ENCODE measurements at regions not wholly inside any gene's neighbourhood (a gene's known extent, or its start where the extent isn't known, plus 50 kb on each side); places are given as distances from the start of the nearest gene placed in this dataset.

DNA sequence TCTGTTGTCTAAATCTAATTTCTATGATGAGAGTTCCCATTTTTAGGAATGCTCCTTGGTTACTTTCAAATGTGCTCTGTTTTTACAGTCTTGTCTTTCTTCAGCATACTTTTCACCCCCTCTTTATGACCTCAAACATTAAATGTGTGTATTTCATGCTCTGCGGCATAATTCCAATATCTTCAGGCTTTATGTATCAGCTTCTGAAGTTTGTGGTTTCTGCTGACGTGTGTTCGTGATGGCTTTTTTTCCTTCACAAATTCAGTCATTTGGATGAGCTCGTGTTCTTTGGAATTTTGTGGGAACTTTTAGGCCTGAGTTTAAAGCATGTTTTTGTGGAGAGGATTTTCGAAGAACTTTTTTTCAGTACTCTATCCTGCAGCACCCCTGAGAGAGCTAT, 97.7 kb upstream of the CHRNA7 start:
- TF ChIP-seq, protein P1, sequence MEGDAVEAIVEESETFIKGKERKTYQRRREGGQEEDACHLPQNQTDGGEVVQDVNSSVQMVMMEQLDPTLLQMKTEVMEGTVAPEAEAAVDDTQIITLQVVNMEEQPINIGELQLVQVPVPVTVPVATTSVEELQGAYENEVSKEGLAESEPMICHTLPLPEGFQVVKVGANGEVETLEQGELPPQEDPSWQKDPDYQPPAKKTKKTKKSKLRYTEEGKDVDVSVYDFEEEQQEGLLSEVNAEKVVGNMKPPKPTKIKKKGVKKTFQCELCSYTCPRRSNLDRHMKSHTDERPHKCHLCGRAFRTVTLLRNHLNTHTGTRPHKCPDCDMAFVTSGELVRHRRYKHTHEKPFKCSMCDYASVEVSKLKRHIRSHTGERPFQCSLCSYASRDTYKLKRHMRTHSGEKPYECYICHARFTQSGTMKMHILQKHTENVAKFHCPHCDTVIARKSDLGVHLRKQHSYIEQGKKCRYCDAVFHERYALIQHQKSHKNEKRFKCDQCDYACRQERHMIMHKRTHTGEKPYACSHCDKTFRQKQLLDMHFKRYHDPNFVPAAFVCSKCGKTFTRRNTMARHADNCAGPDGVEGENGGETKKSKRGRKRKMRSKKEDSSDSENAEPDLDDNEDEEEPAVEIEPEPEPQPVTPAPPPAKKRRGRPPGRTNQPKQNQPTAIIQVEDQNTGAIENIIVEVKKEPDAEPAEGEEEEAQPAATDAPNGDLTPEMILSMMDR (IDR thresholded peaks at IDR 0.05) = no peak
- no peak for TF ChIP-seq EP300 (IDR thresholded peaks at IDR 0.05; ENCODE audit: low read depth)
- TF ChIP-seq POLR2A (IDR thresholded peaks at IDR 0.05) = no peak

Measured in transverse colon (tissue), 3 donors.